HepG2 (cell line): ENCODE measurements at regions not wholly inside any gene's neighbourhood (a gene's known extent, or its start where the extent isn't known, plus 50 kb on each side); places are given as distances from the start of the nearest gene placed in this dataset.

Experiments used
- ATAC-seq: fragments of 200-7000 bp; cut with Tn5 transposase; 3 replicates; pipeline ENCODE4 v1.9.1; 2020; ENCODE audit warnings: mild to moderate bottlenecking, moderate library complexity
- BruUV-seq: library from RNA; stranded (reverse); fragments of 400-500 nt; replicated peaks from 2 replicates; lab custom pipeline; 2021; lab: Mats Ljungman, UMichigan
- CTCF ChIA-PET: fragments of 300-600 bp; formaldehyde crosslinking; extraction: SDS; loops from one replicate; lab custom pipeline; 2021; ENCODE audit warnings: low total read pairs, inconsistent platforms, low intra/inter-chr PET ratio; lab: Yijun Ruan, JAX
- POLR2A ChIA-PET: fragments of 350-600 bp; sonication (Branson Sonifier 250); formaldehyde crosslinking; loops from one replicate; lab custom pipeline; 2020; ENCODE audit warnings: antibody characterized with exemption, inconsistent platforms; lab: Yijun Ruan, JAX
- DNase-seq: peaks from one replicate; pipeline ENCODE4 v3.0.0-alpha.2; 2015; ENCODE audit warnings: low spot score
- FAIRE-seq: peaks from 3 replicates; lab custom pipeline; 2011; peaks lifted over from hg19 to GRCh38; lab: Jason Lieb, UNC
- H2AFZ ChIP-seq: one replicate; pipeline ENCODE4 v1.6.1; 2011; ENCODE audit warnings: low read length, inconsistent platforms
- H3K27ac ChIP-seq: fragments of 300-600 bp; 3 replicates; pipeline ENCODE4 v1.8.0; 2011; ENCODE audit warnings: mixed run types, mild to moderate bottlenecking, mixed read lengths, low read length, inconsistent platforms; ENCODE audit not compliant: insufficient read depth; ENCODE audit errors: extremely low read length
- H3K27me3 ChIP-seq, 2 experiments: fragments of 200-600 bp in 1 of 2; 2 replicates in 1 of 2; 3 replicates in 1 of 2; pipeline versions ENCODE4 v1.6.0 to v1.8.0; 2011; ENCODE audit warnings: low read length in 2 of 2, mild to moderate bottlenecking in 2 of 2, moderate library complexity in 2 of 2, inconsistent platforms in 1 of 2; ENCODE audit not compliant: insufficient read depth in 2 of 2, control insufficient read depth in 1 of 2
- H3K36me3 ChIP-seq, 2 experiments: fragments of 200-600 bp in 1 of 2; replicated peaks in 1 of 2; 2 replicates in 1 of 2; 3 replicates in 1 of 2; pipeline versions ENCODE4 v1.5.1 to v1.8.0; 2011; ENCODE audit warnings: low read length in 2 of 2, inconsistent platforms in 1 of 2; ENCODE audit not compliant: insufficient read depth in 2 of 2, control insufficient read depth in 1 of 2
- H3K4me1 ChIP-seq: 2 replicates; pipeline ENCODE4 v1.5.1; 2012; ENCODE audit warnings: low read length, inconsistent platforms; ENCODE audit not compliant: insufficient read depth
- H3K4me2 ChIP-seq: 2 replicates; pipeline ENCODE4 v1.6.0; 2011; ENCODE audit warnings: low read depth, low read length, inconsistent platforms
- H3K4me3 ChIP-seq, 3 experiments: fragments of 200-600 bp in 1 of 3; sonication (generic), shearing (Covaris generic) in 1 of 3; replicated peaks in 1 of 3; 2 replicates each; pipeline ENCODE4 v1.5.1; 2011 to 2016; ENCODE audit warnings: low read length in 3 of 3, inconsistent platforms in 2 of 3, low read depth in 2 of 3, mild to moderate bottlenecking in 2 of 3, control low read depth in 1 of 3, mixed read lengths in 1 of 3; ENCODE audit not compliant: insufficient read depth in 1 of 3
- H3K79me2 ChIP-seq: one replicate; pipeline ENCODE4 v1.6.1; 2011; ENCODE audit warnings: low read length, inconsistent platforms; ENCODE audit not compliant: insufficient read depth
- H3K9ac ChIP-seq: 2 replicates; pipeline ENCODE4 v1.6.0; 2011; ENCODE audit warnings: mild to moderate bottlenecking, low read depth, low read length, inconsistent platforms; ENCODE audit not compliant: insufficient read depth
- H3K9me3 ChIP-seq: 2 replicates; pipeline ENCODE4 v1.5.1; 2012; ENCODE audit warnings: mild to moderate bottlenecking, low read length
- H4K20me1 ChIP-seq: 2 replicates; pipeline ENCODE4 v1.6.0; 2011; ENCODE audit warnings: inconsistent platforms, mild to moderate bottlenecking, low read length, moderate library complexity; ENCODE audit not compliant: insufficient read depth
- DBP ChIP-seq: sonication (generic); formaldehyde crosslinking; IDR thresholded peaks from 2 replicates; pipeline ENCODE4 v1.4.0; 2020; ENCODE audit warnings: missing genetic modification reagents; ENCODE audit errors: not compliant biosample characterization
- FLYWCH1 ChIP-seq: sonication (generic); formaldehyde crosslinking; IDR thresholded peaks from 2 replicates; pipeline ENCODE4 v1.8.1; 2023; ENCODE audit warnings: mild to moderate bottlenecking, missing genetic modification reagents
- PAX8 ChIP-seq: sonication (generic); formaldehyde crosslinking; IDR thresholded peaks from 2 replicates; pipeline ENCODE4 v1.8.0; 2022; ENCODE audit warnings: mild to moderate bottlenecking, missing genetic modification reagents, borderline replicate concordance
- SP1 ChIP-seq, 2 experiments: fragments of 450-650 bp in 1 of 2; sonication (generic) in 1 of 2; formaldehyde crosslinking in 1 of 2; IDR thresholded peaks; 2 replicates each; pipeline versions ENCODE4 v1.4.0 to v1.6.1; 2016 to 2020; ENCODE audit warnings: missing genetic modification reagents in 1 of 2
- SP4 ChIP-seq: sonication (generic); formaldehyde crosslinking; IDR thresholded peaks from 2 replicates; pipeline ENCODE4 v1.8.1; 2023; ENCODE audit warnings: mild to moderate bottlenecking, missing genetic modification reagents
- SUZ12 ChIP-seq: fragments of 150-350 bp; IDR thresholded peaks from 2 replicates; pipeline ENCODE4 v1.6.1; 2014; ENCODE audit warnings: low read depth, low read length
- ZNF329 ChIP-seq: sonication (generic); formaldehyde crosslinking; IDR thresholded peaks from 2 replicates; pipeline ENCODE4 v1.9.0; 2021; ENCODE audit warnings: low read depth, mild to moderate bottlenecking, missing genetic modification reagents
- ZNF543 ChIP-seq: sonication (generic); formaldehyde crosslinking; IDR thresholded peaks from 2 replicates; pipeline ENCODE4 v1.4.0; 2020; ENCODE audit warnings: mild to moderate bottlenecking, missing genetic modification reagents
- ZNF619 ChIP-seq: sonication (generic); formaldehyde crosslinking; IDR thresholded peaks from 2 replicates; pipeline ENCODE4 v1.4.0; 2020; ENCODE audit warnings: mild to moderate bottlenecking, missing genetic modification reagents
- ZNF747 ChIP-seq: sonication (generic); formaldehyde crosslinking; IDR thresholded peaks from 2 replicates; pipeline ENCODE4 v1.8.1; 2023; ENCODE audit warnings: missing genetic modification reagents, mild to moderate bottlenecking, borderline replicate concordance
- ZNF891 ChIP-seq: sonication (generic); formaldehyde crosslinking; IDR thresholded peaks from 2 replicates; pipeline ENCODE4 v1.5.0; 2020; ENCODE audit warnings: mild to moderate bottlenecking, missing genetic modification reagents
- WGBS: methylation state at CpG from one replicate; pipeline ENCODE4 v1.1.6; 2017; ENCODE audit warnings: low lambda C conversion rate; 5-methylcytosine and 5-hydroxymethylcytosine counted together
- in situ Hi-C: cut with HindIII; loops from 2 replicates; pipeline ENCODE4 v1.10.0; 2017; ENCODE audit warnings: low pct_unique_long_range_greater_than_20kb; ENCODE audit not compliant: extremely low pct_ligation_motif_present
- intact Hi-C: fragments of 100-400 bp; cut with micrococcal nuclease; formaldehyde crosslinking; loops from one replicate; pipeline ENCODE4 v1.10.0; 2022; ENCODE audit not compliant: unreplicated experiment
- TF ChIP-seq, protein P1 (sequence below): sonication (generic); formaldehyde crosslinking; IDR thresholded peaks from 2 replicates; pipeline ENCODE4 v1.4.0; 2020; ENCODE audit warnings: missing genetic modification reagents

DNA sequence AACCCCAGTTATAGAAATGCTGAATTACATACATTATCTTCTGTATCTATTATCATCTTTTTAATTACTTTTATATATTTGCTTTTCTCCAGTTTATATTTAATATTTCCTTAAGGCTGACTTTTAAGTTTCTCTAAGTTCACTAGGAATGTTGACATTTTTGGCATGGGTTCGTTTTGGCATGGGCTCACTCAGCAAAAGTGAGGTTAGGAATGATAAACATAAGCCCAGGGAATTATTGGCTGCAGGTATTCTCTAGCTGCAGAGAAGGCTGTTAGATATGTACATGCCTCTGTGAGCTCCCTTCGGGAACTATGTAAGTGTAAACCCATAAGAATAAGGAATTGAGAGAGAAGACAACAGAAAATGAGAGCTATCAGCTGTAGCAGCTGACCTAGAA is 63.6 kb upstream of the RAB18 start:
- intact Hi-C loops (no loop called here), in situ Hi-C loops (loop anchor here (10.0 kb wide), 1 partner anchor 214 kb away; no protein-coding TSS in a partner anchor)
- H3K27me3 ChIP-seq: peaks cover 0 to 7% of the 10 kb centered on the region in 2 experiments; a peak in 1 of 5 replicates
- H3K4me3 ChIP-seq: no peak overlapping the region
- no peak for ATAC-seq
- H3K27ac ChIP-seq: no peak overlapping the region
- 0% methylated on average over 2 of the region's 2 CpGs for WGBS
- no peaks in the 10 kb centered on the region for H3K4me1 ChIP-seq
- no peak overlapping the region for H3K4me2 ChIP-seq
- FAIRE-seq: no peak
- H4K20me1 ChIP-seq: no peaks in the 10 kb centered on the region
- no peak overlapping the region for H2AFZ ChIP-seq
- DNase-seq: no peak
- no peaks in the 10 kb centered on the region for H3K9me3 ChIP-seq
- H3K79me2 ChIP-seq: no peaks in the 10 kb centered on the region
- no peaks in the 10 kb centered on the region for H3K36me3 ChIP-seq
- BruUV-seq: no TSS peak
- H3K9ac ChIP-seq: no peak overlapping the region
- TF ChIP-seq PAX8 (CRISPR knock-in tag) (no peak), FLYWCH1 (CRISPR knock-in tag) (no peak), ZNF619 (CRISPR knock-in tag) (no peak), ZNF747 (CRISPR knock-in tag) (no peak), ZNF543 (CRISPR knock-in tag) (no peak), ZNF329 (CRISPR knock-in tag) (no peak), DBP (CRISPR knock-in tag) (no peak), ZNF891 (CRISPR knock-in tag) (no peak), SP4 (no peak), SUZ12 (no peak), SP1 (IDR thresholded peaks at IDR 0.05) (no peak), SP1 (CRISPR knock-in tag; IDR thresholded peaks at IDR 0.05) (no peak)
- TF ChIP-seq, protein P1, sequence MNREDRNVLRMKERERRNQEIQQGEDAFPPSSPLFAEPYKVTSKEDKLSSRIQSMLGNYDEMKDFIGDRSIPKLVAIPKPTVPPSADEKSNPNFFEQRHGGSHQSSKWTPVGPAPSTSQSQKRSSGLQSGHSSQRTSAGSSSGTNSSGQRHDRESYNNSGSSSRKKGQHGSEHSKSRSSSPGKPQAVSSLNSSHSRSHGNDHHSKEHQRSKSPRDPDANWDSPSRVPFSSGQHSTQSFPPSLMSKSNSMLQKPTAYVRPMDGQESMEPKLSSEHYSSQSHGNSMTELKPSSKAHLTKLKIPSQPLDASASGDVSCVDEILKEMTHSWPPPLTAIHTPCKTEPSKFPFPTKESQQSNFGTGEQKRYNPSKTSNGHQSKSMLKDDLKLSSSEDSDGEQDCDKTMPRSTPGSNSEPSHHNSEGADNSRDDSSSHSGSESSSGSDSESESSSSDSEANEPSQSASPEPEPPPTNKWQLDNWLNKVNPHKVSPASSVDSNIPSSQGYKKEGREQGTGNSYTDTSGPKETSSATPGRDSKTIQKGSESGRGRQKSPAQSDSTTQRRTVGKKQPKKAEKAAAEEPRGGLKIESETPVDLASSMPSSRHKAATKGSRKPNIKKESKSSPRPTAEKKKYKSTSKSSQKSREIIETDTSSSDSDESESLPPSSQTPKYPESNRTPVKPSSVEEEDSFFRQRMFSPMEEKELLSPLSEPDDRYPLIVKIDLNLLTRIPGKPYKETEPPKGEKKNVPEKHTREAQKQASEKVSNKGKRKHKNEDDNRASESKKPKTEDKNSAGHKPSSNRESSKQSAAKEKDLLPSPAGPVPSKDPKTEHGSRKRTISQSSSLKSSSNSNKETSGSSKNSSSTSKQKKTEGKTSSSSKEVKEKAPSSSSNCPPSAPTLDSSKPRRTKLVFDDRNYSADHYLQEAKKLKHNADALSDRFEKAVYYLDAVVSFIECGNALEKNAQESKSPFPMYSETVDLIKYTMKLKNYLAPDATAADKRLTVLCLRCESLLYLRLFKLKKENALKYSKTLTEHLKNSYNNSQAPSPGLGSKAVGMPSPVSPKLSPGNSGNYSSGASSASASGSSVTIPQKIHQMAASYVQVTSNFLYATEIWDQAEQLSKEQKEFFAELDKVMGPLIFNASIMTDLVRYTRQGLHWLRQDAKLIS (CRISPR knock-in tag): no peak
- ChIA-PET CTCF (no interaction called here), POLR2A (no interaction called here)
